ENCODE measurements at regions not wholly inside any gene's neighbourhood (a gene's known extent, or its start where the extent isn't known, plus 50 kb on each side); places are given as distances from the start of the nearest gene placed in this dataset.

DNA sequence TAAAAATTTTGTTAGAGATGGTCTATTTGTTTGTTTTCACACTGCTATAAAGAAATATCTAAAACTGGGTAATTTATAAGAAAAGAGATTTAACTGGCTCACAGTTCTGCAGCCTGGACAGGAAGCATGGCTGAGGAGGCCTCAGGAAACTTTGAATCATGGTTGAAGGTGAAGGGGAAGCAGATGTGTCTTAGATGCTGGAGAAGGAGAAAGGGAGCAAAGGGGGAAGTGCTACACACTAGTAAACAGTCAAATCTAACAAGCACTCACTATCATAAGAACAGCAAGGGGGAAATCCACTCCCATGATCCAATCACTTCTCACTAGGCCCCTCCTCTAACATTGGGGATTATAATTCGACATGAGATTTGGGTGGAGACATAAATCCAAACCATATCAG lies 76.8 kb upstream of the COL24A1 start:
- TF ChIP-seq, protein P1, sequence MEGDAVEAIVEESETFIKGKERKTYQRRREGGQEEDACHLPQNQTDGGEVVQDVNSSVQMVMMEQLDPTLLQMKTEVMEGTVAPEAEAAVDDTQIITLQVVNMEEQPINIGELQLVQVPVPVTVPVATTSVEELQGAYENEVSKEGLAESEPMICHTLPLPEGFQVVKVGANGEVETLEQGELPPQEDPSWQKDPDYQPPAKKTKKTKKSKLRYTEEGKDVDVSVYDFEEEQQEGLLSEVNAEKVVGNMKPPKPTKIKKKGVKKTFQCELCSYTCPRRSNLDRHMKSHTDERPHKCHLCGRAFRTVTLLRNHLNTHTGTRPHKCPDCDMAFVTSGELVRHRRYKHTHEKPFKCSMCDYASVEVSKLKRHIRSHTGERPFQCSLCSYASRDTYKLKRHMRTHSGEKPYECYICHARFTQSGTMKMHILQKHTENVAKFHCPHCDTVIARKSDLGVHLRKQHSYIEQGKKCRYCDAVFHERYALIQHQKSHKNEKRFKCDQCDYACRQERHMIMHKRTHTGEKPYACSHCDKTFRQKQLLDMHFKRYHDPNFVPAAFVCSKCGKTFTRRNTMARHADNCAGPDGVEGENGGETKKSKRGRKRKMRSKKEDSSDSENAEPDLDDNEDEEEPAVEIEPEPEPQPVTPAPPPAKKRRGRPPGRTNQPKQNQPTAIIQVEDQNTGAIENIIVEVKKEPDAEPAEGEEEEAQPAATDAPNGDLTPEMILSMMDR (IDR thresholded peaks at IDR 0.05; ENCODE audit: borderline replicate concordance): no peak
- Histone ChIP-seq H3K4me1 (no peaks in the 10 kb centered on the region), H3K27ac (replicated peaks) (no peak overlapping the region), H3K9me3 (replicated peaks) (peaks cover 17% of the 10 kb centered on the region), H3K36me3 (no peaks in the 10 kb centered on the region), H3K4me3 (no peak overlapping the region), H3K27me3 (ENCODE audit: low read depth) (no peaks in the 10 kb centered on the region)
- no peak for DNase-seq
- intact Hi-C loops (cut with micrococcal nuclease): no loop called here

DNA sequence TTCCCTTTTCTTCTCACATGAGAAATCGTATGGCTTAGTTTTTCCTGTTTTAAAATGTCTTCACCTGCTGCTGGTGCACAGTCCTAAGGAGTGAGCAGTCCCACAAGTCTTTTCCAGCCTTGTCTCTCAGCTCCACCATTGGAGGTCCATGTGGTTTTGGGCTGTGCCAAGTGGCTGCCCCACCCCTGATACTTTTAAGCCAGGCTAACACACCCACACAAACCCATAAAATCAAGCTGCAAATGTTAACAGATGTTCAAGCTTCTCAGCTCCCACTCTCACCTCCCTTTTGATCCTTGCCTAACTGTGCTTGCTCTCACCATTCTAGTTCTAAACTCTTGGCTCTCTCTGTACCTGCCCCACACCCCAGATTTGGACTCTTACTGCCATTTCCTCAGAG lies 74.5 kb upstream of the COL24A1 start:
- Histone ChIP-seq H3K9me3 (replicated peaks) (peaks cover 11% of the 10 kb centered on the region), H3K27me3 (ENCODE audit: low read depth) (no peaks in the 10 kb centered on the region), H3K36me3 (no peaks in the 10 kb centered on the region), H3K4me1 (no peaks in the 10 kb centered on the region), H3K4me3 (no peak overlapping the region), H3K27ac (replicated peaks) (no peak overlapping the region)
- intact Hi-C loops (cut with micrococcal nuclease): no loop called here
- no peak for DNase-seq
- TF ChIP-seq, protein P1 (IDR thresholded peaks at IDR 0.05; ENCODE audit: borderline replicate concordance): no peak

DNA sequence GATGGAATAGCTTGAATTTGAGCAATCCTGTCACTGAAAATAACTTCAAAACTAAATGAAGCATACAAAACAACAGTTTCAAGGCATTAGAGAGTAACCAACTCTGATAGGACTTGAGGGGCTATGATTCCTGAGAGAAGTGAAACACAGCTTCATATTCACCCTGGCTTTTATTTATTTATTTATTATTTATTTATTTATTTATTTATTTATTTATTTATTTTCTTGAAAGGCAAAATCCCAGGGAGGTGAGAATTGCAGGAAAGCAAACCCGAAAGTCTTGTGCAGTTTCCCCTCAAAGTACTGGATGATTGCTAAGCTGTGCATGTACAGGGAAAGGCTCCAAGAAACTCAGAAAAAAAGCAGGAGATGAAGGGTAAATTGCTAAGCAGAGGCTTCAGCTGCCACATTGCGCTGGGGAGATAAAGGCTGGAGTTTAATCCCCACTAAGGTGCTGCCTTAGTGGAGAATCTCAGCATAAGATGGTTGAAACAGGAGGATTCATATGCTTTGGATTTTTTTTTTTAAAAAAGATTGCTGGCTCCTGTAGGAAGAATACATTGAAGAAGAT lies 72.9 kb upstream of the COL24A1 start:
- no peaks in the 10 kb centered on the region for H3K36me3 ChIP-seq
- DNase-seq: no peak
- H3K9me3 ChIP-seq (replicated peaks): no peaks in the 10 kb centered on the region
- no peaks in the 10 kb centered on the region for H3K4me1 ChIP-seq
- no peaks in the 10 kb centered on the region for H3K27me3 ChIP-seq (ENCODE audit: low read depth)
- no peak overlapping the region for H3K4me3 ChIP-seq
- intact Hi-C loops (cut with micrococcal nuclease): no loop called here
- TF ChIP-seq, protein P1 (IDR thresholded peaks at IDR 0.05; ENCODE audit: borderline replicate concordance): no peak
- H3K27ac ChIP-seq (replicated peaks): no peak overlapping the region

DNA sequence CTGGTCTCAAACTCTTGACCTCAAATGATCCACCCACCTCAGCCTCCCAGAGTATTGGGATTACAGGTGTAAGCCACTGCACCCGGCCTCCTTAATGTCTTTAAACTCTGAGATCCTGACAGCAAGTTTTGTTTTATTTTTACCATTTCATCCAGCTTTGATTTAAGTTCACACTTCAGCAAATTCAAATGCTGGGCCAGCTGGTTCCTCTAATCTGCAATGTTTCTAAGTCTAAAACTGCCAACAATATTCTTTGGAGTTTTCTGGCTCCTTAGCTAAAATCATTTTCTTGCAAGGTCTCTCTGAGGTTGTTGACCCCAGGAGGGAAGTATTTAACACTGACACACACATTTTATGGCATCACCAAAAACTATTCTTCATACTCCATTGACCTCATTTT lies 72.0 kb upstream of the COL24A1 start:
- Histone ChIP-seq H3K4me1 (no peaks in the 10 kb centered on the region), H3K4me3 (no peak overlapping the region), H3K9me3 (replicated peaks) (no peaks in the 10 kb centered on the region), H3K36me3 (no peaks in the 10 kb centered on the region), H3K27me3 (ENCODE audit: low read depth) (no peaks in the 10 kb centered on the region), H3K27ac (replicated peaks) (no peak overlapping the region)
- intact Hi-C loops (cut with micrococcal nuclease): no loop called here
- no peak for DNase-seq
- TF ChIP-seq, protein P1 (IDR thresholded peaks at IDR 0.05; ENCODE audit: borderline replicate concordance): no peak

DNA sequence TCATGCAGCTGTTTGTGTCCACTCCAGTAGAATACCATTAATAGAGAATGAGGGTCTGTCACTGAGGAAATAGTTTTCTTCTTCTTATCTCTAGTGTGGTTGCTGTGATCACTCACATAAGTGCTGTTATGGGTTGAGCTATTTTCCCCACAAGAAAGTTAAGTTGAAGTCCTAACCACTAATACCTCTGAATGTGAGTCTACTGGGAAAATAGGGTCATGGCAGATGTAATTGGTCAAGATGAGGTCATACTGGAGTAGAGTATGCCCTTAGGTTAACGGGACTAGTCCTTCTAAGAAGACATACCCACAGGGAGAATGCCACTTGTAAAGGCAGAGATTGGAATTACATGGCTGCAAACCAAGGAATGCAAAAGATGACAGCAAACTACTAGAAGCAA lies 70.5 kb upstream of the COL24A1 start:
- Histone ChIP-seq H3K9me3 (replicated peaks) (no peaks in the 10 kb centered on the region), H3K36me3 (no peaks in the 10 kb centered on the region), H3K27ac (replicated peaks) (no peak overlapping the region), H3K4me3 (no peak overlapping the region), H3K27me3 (ENCODE audit: low read depth) (no peaks in the 10 kb centered on the region), H3K4me1 (no peaks in the 10 kb centered on the region)
- TF ChIP-seq, protein P1 (IDR thresholded peaks at IDR 0.05; ENCODE audit: borderline replicate concordance): no peak
- intact Hi-C loops (cut with micrococcal nuclease): no loop called here
- DNase-seq: no peak

Data from left ventricle myocardium inferior (tissue), 1 donor.